NT2/D1 (cell line): ENCODE measurements at regions not wholly inside any gene's neighbourhood (a gene's known extent, or its start where the extent isn't known, plus 50 kb on each side); places are given as distances from the start of the nearest gene placed in this dataset.

Source experiments
- YY1 ChIP-seq: IDR thresholded peaks from 2 replicates; pipeline ENCODE4 v1.6.1; 2011; ENCODE audit not compliant: insufficient read length, insufficient read depth
- ZNF274 ChIP-seq: IDR thresholded peaks from 2 replicates; pipeline ENCODE4 v1.6.1; 2011; ENCODE audit warnings: mild to moderate bottlenecking, low read depth, low read length

DNA sequence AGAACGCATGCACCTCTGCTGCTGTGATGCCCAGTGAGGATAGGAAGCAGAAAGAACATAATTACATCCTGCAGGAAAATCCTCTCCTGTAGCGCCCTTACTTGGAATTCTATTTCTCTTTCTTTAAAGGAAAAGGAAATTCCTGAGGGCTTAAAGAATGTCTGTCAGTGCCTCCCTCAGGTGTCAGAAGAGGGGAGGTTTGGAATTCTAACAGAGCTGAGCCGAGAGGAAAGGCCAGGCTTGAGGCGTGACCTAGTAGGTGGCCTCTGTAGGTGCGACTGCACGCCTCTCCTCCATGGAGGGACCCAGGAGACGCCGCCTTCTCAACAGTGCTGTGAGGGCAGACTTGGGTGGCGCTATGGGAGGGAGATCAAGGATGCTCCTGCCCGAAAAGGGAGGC, 55.9 kb upstream of the ERCC6L2 start:
- no peak for TF ChIP-seq ZNF274
- TF ChIP-seq YY1 = no peak
